ENCODE measurements at regions not wholly inside any gene's neighbourhood (a gene's known extent, or its start where the extent isn't known, plus 50 kb on each side); places are given as distances from the start of the nearest gene placed in this dataset.

- no peak for DNase-seq
Observed at GRCh38 chr2:150607390-150607811, 119.9 kb upstream of the RND3 start.

GRCh38 chr2:150606380-150607060 lies 119.1 kb upstream of the RND3 start:
- no peak for DNase-seq

- no peak for DNase-seq
Observed at GRCh38 chr2:150605664-150606063, 118.2 kb upstream of the RND3 start.

GRCh38 chr2:150601280-150602038 lies 114.0 kb upstream of the RND3 start:
- no peak for DNase-seq

- DNase-seq: no peak
Observed at GRCh38 chr2:150599889-150600288, 112.4 kb upstream of the RND3 start.

GRCh38 chr2:150598383-150598782 lies 110.9 kb upstream of the RND3 start:
- no peak for DNase-seq

GRCh38 chr2:150595803-150596470 lies 108.5 kb upstream of the RND3 start:
- DNase-seq: no peak

GRCh38 chr2:150594299-150594698 lies 106.8 kb upstream of the RND3 start:
- no peak for DNase-seq

- DNase-seq: no peak
Observed at GRCh38 chr2:150591496-150592285, 104.2 kb upstream of the RND3 start.

- no peak for DNase-seq
Observed at GRCh38 chr2:150589681-150590080, 102.2 kb upstream of the RND3 start.

GRCh38 chr2:150588506-150588870 lies 101.0 kb upstream of the RND3 start:
- DNase-seq: no peak

GRCh38 chr2:150587547-150588505 lies 100.4 kb upstream of the RND3 start:
- no peak for DNase-seq

- DNase-seq: no peak
Observed at GRCh38 chr2:150586858-150587257, 99.4 kb upstream of the RND3 start.

- DNase-seq: no peak
Observed at GRCh38 chr2:150585221-150585971, 97.9 kb upstream of the RND3 start.

- no peak for DNase-seq
Observed at GRCh38 chr2:150584081-150584480, 96.6 kb upstream of the RND3 start.

- no peak for DNase-seq
Observed at GRCh38 chr2:150581717-150582472, 94.4 kb upstream of the RND3 start.

GRCh38 chr2:150578481-150578880 lies 91.0 kb upstream of the RND3 start:
- DNase-seq: no peak

GRCh38 chr2:150575861-150576260 lies 88.4 kb upstream of the RND3 start:
- no peak for DNase-seq

- DNase-seq: no peak
Observed at GRCh38 chr2:150572961-150573395, 85.5 kb upstream of the RND3 start.

- no peak for DNase-seq
Observed at GRCh38 chr2:150572194-150572766, 84.8 kb upstream of the RND3 start.
